C4-2B (cell line): ENCODE measurements at regions not wholly inside any gene's neighbourhood (a gene's known extent, or its start where the extent isn't known, plus 50 kb on each side); places are given as distances from the start of the nearest gene placed in this dataset.

Experiments used
- H3K27ac ChIP-seq: fragments of 450-650 bp; 2 replicates; pipeline ENCODE4 v1.5.1; 2017
- ZFX ChIP-seq: fragments of 450-650 bp; IDR thresholded peaks from 2 replicates; pipeline ENCODE4 v1.6.1; 2017
- TF ChIP-seq, protein P1 (sequence below): fragments of 450-650 bp; conservative IDR thresholded peaks from 2 replicates; pipeline ENCODE4 v1.5.1; 2017; ENCODE audit warnings: mild to moderate bottlenecking

DNA sequence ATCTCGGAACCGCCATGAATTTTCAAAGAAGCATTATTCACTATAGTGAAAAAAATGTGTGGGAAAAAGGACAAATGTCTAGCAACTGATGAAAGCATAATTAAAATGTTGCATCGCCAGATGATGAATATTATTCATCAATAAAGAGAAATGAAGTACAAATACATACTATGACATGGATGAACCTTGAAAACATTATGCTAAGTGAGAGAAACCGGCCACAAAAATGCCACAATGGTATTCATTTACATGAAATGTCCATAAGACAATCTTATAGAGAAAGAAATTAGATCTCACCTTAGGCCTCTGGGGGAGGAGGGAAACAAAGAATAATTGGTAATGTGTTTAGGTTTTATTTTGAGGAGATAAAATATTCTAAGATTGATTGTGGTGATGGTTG, 645.0 kb downstream of the EFNB2 start:
- no peak for TF ChIP-seq ZFX
- TF ChIP-seq, protein P1, sequence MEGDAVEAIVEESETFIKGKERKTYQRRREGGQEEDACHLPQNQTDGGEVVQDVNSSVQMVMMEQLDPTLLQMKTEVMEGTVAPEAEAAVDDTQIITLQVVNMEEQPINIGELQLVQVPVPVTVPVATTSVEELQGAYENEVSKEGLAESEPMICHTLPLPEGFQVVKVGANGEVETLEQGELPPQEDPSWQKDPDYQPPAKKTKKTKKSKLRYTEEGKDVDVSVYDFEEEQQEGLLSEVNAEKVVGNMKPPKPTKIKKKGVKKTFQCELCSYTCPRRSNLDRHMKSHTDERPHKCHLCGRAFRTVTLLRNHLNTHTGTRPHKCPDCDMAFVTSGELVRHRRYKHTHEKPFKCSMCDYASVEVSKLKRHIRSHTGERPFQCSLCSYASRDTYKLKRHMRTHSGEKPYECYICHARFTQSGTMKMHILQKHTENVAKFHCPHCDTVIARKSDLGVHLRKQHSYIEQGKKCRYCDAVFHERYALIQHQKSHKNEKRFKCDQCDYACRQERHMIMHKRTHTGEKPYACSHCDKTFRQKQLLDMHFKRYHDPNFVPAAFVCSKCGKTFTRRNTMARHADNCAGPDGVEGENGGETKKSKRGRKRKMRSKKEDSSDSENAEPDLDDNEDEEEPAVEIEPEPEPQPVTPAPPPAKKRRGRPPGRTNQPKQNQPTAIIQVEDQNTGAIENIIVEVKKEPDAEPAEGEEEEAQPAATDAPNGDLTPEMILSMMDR: no peak
- no peak overlapping the region for H3K27ac ChIP-seq

DNA sequence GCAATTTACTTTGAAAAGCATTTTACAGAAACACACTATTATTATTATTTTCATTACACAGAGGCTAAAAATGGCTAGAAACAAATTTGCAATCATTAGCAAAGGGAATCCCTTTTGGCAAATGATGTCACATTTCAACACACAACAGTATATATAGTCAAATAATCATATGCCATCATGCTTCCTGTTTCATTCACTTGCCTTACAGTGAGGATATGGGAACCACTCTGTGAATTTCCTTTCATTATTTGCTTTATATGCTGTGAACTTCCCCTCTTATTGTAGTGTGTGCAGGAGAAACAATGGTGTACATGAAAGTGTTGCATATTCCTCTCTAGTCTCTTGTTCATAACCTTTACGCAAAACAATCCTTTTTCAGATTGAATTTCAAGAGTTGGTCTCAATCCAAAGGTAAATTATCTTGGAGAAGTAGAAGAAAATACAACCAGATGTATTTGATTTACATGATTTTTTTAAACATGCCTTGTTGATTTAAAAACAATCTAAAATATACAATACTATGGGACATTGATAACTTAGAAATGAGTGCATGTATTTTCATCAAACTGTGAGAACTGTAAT, 657.3 kb downstream of the EFNB2 start:
- no peak overlapping the region for H3K27ac ChIP-seq
- TF ChIP-seq ZFX: no peak
- TF ChIP-seq, protein P1: no peak

DNA sequence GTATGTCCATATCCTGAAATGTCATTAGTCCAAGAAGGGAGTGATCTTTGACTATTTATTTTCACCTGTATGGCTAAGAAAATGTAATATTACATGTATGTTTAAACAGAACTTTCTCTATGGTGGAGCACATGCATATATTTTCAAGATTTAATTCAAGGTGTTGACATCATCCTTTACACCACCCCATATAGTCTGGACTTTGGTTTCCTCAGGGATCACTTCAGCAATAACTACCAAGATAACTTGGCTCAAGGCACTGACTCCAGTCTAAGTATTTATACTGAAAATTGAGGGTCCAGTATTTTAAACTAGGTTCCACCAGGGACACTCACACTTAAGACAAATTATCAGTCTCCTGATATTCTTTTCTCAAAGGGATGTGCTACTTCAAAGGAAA, 660.6 kb downstream of the EFNB2 start:
- TF ChIP-seq, protein P1: no peak
- no peak for TF ChIP-seq ZFX
- H3K27ac ChIP-seq: no peak overlapping the region

DNA sequence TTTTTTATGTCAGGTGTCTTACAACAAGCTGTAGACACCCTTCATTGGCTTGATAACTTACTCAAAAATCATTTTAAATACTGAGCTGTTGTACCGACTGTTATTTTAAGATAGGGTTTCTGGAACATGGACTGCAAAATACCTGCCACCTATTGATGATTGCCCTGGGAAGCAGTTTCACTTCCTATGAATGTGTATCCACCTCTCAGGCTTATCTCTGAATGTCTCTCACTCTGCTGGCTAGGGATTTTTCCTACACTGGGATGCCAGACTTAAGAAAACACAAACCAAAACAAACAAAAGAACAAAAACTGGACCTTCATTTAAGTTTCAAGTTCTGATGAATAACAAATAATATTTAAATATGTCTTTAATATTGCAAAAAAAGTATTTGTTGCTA, 663.7 kb downstream of the EFNB2 start:
- TF ChIP-seq, protein P1: no peak
- no peak for TF ChIP-seq ZFX
- H3K27ac ChIP-seq: no peak overlapping the region

DNA sequence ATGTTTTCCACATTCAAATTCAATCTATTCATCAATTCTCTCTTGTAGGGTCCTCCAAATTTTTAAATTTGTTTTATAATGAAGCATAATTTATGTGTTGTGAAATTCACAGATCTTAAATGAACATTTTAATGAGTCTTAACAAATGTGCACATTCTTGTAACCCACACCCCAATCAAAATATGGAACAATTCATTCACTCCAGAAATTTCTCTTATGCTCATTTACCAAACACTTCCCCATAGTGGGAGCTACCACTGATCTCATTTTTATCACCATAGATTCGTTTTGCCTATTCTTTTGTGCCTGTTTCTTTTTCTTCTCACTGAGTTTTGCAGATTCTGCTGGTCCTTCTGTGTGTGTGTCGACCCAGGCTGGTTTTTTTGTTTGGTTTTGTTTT, 664.1 kb downstream of the EFNB2 start:
- TF ChIP-seq, protein P1: no peak
- TF ChIP-seq ZFX: no peak
- H3K27ac ChIP-seq: no peak overlapping the region

DNA sequence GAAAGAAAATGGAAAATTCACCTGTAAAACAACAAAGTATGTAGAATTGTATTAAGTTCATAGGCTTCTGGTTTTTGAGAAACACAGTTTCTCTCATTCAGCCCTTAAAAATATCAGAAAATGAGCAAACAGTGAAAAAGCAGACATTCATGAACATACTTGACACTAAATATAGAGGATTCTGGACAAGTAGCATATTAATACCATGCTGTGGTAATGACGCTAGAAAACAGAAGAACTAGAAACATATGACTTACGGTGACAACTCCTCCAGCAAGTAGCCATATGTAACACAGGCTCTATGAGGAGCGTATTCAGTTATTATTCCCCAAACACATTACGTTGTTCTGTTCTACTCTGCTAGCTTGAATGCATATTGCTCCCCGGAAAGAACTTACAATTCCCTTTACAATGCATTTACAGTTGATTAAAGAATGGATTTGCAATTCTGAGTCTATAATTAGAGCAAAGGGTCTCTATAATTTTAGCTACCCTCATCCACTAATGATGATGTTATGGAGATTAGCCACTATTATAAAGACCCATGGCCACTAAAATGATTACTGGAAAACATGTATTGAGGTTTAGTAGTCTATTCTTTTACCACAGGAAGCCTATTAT, 672.1 kb downstream of the EFNB2 start:
- no peak overlapping the region for H3K27ac ChIP-seq
- TF ChIP-seq ZFX: no peak
- TF ChIP-seq, protein P1: no peak

DNA sequence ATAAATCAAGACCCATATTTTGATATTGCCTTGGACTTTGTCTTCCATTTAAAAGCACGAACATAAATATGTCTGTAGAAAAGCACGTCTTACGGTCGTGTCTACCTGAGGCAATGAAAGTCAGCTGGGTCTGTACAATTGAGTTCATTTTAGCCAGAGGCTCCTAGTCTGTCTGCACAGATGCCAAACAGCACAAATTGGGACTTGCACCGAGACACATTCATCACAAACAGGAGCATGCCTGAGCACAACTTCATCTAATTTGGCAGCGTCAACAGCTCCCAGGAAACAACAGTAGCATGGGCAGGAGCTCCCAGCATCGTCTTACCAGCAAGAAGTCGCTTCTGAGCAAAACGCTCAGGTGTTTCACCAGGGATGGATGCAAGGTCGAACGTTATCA, 687.0 kb downstream of the EFNB2 start:
- peak overlapping the region; percentile 86 for H3K27ac ChIP-seq
- TF ChIP-seq, protein P1: no peak
- no peak for TF ChIP-seq ZFX
